Stomach (tissue), 8 donors: ENCODE measurements at regions not wholly inside any gene's neighbourhood (a gene's known extent, or its start where the extent isn't known, plus 50 kb on each side); places are given as distances from the start of the nearest gene placed in this dataset.

ENCODE experiments used
- DNase-seq, 2 donors: peaks; one replicate each; pipeline versions ENCODE4 v3.0.0 to v3.0.0-alpha.2; 2013 to 2019
- H3K27ac ChIP-seq, 5 donors: fragments of 200-600 bp in 4 of 5; sonication (generic) in 4 of 5; one replicate each; pipeline ENCODE4 v1.5.1; 2013 to 2019; ENCODE audit warnings: mild to moderate bottlenecking in 1 of 5, moderate library complexity in 1 of 5
- H3K27me3 ChIP-seq, 3 donors: fragments of 200-600 bp; sonication (generic); one replicate each; pipeline ENCODE4 v1.5.1; 2017 to 2019; ENCODE audit warnings: mixed run types in 1 of 3
- H3K36me3 ChIP-seq, 4 donors: fragments of 200-600 bp; sonication (generic); 1 replicate in 3 of 4; 2 replicates in 1 of 4; pipeline ENCODE4 v1.5.1; 2016 to 2019
- H3K4me1 ChIP-seq, 4 donors: fragments of 200-600 bp; sonication (generic); one replicate each; pipeline ENCODE4 v1.5.1; 2016 to 2019
- H3K4me3 ChIP-seq, 4 donors: fragments of 200-600 bp; sonication (generic) in 3 of 4; one replicate each; pipeline ENCODE4 v1.5.1; 2016 to 2019; ENCODE audit warnings: mild to moderate bottlenecking in 1 of 4
- H3K9me3 ChIP-seq, 4 donors: fragments of 200-600 bp; sonication (generic); one replicate each; pipeline ENCODE4 v1.5.1; 2016 to 2019
- CTCF ChIP-seq, 7 experiments: fragments of 450-650 bp in 4 of 7; fragments of 200-600 bp in 3 of 7; sonication (generic) in 3 of 7; IDR thresholded peaks; one replicate each; pipeline ENCODE4 v1.5.1; 2016 to 2019; ENCODE audit warnings: antibody characterized with exemption in 7 of 7, control low read depth in 2 of 7, mild to moderate bottlenecking in 1 of 7
- EP300 ChIP-seq: sonication (generic); formaldehyde crosslinking; IDR thresholded peaks from one replicate; pipeline ENCODE4 v1.6.1; 2017; ENCODE audit warnings: antibody characterized with exemption
- POLR2A ChIP-seq, 4 donors: fragments of 450-650 bp; IDR thresholded peaks; one replicate each; pipeline ENCODE4 v1.6.1; 2016; ENCODE audit warnings: antibody characterized with exemption in 4 of 4, control low read depth in 2 of 4, mild to moderate bottlenecking in 1 of 4, moderate library complexity in 1 of 4
- POLR2AphosphoS5 ChIP-seq, 3 donors: sonication (generic); formaldehyde crosslinking; IDR thresholded peaks; one replicate each; pipeline ENCODE4 v1.6.1; 2016; ENCODE audit warnings: antibody characterized with exemption in 3 of 3
- WGBS, 5 donors: extraction: QIAGEN DNeasy Blood & Tissue Kit in 3 of 5; methylation state at CpG; one replicate each; pipeline versions ENCODE4 v1.1.5 to v1.1.7; 2013 to 2018; 5-methylcytosine and 5-hydroxymethylcytosine counted together
- intact Hi-C: fragments of 100-400 bp; cut with DNase I; formaldehyde crosslinking; loops from one replicate; pipeline ENCODE4 v1.15.1; 2023; ENCODE audit warnings: low total_unique reads
- donor health status: healthy with polysubstance abuse.
- donor health status: Bipolar disorder and iron deficiency.
- donor health status: healthy.

DNA sequence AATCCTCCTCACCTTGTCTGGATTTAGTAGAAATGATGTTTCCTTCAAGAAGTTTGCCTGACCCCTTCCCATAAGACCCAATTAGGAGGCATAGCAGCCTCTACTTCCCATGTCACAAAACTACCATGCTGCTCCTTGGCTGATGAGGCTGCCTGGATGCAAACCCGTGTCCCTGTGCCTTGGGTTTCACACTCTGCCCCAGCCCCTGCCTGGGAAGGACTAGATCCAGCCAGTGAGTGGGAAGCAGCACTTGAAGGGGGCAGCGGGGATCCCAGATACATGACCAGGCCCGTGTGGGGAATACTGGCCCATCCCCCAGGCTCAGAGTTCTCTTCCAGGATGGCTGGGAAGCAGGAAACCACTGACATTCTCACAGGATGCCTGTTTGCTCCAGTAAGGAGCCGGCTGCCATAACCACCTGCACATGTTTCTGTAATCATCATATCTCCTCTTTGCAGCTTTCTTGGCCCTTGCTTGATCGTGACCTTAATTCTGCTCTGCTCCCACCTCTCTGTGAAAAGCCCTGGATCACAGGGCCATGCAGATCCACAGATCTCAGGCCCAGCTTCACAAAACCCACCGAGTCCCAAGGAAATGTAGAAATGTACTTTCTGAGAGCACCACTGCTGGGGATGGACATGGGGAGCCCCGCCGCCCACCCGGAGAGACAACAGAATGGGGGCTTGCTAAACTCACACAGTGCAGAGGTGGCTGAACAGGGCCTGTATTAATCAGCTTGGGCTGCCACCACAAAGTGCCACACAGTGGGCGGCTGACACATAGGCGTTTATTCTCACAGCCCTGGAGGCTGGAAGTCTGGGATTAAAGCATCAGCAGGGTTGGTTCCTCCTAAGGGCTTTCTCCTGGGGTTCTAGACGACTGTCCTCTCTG is 287.8 kb upstream of the IGFBP3 start:
- intact Hi-C loops, result no loop called here
- H3K9me3 ChIP-seq, result no peaks in the 10 kb centered on the region
- DNase-seq, result peak in 1 of 2 donors; percentile 30
- no peaks in the 10 kb centered on the region for H3K36me3 ChIP-seq
- H3K4me1 ChIP-seq, result peaks cover 13 to 46% (median 28%) of the 10 kb centered on the region in 4 donors
- peak overlapping the region in 3 of 5 donors; percentile 7 to 81 (median 66) for H3K27ac ChIP-seq
- TF ChIP-seq CTCF (IDR thresholded peaks at IDR 0.05), result no peak
- no peak for TF ChIP-seq EP300
- TF ChIP-seq POLR2A (IDR thresholded peaks at IDR 0.05), result no peak
- no peak for TF ChIP-seq POLR2AphosphoS5 (IDR thresholded peaks at IDR 0.05)
- no peak overlapping the region for H3K4me3 ChIP-seq
- H3K27me3 ChIP-seq, result no peaks in the 10 kb centered on the region
- WGBS, 5 donors, result 67 to 77% (median 75%) methylated on average over 10 to 12 of the region's 12 CpGs

GRCh38 chr7:46207931-46208634 is 287.0 kb upstream of the IGFBP3 start:
- 26 to 46% (median 31%) methylated on average over 5 of the region's 5 CpGs for WGBS, 5 donors
- H3K36me3 ChIP-seq, result no peaks in the 10 kb centered on the region
- H3K9me3 ChIP-seq, result no peaks in the 10 kb centered on the region
- TF ChIP-seq CTCF (IDR thresholded peaks at IDR 0.05), result no peak
- TF ChIP-seq POLR2AphosphoS5 (IDR thresholded peaks at IDR 0.05), result peak in 1 of 3 donors; percentile 35
- no peak overlapping the region for H3K4me3 ChIP-seq
- peak overlapping the region in 3 of 5 donors; percentile 7 to 81 (median 66) for H3K27ac ChIP-seq
- H3K27me3 ChIP-seq, result no peaks in the 10 kb centered on the region
- intact Hi-C loops, result no loop called here
- peak; percentile 27 to 46 for DNase-seq
- peaks cover 13 to 46% (median 28%) of the 10 kb centered on the region in 4 donors for H3K4me1 ChIP-seq

GRCh38 chr7:46206476-46207060 is 285.5 kb upstream of the IGFBP3 start:
- WGBS, 5 donors, result 25 to 40% (median 37%) methylated on average over 4 of the region's 4 CpGs
- peak overlapping the region in 4 of 5 donors; percentile 37 to 85 (median 74) for H3K27ac ChIP-seq

More at GRCh38 chr7:46206476-46207060, 285.5 kb upstream of the IGFBP3 start:
- Histone ChIP-seq H3K9me3 (no peaks in the 10 kb centered on the region), H3K4me1 (peaks cover 13 to 46% (median 28%) of the 10 kb centered on the region in 4 donors), H3K36me3 (no peaks in the 10 kb centered on the region), H3K27me3 (no peaks in the 10 kb centered on the region), H3K4me3 (no peak overlapping the region)
- peak; percentile 59 to 71 for DNase-seq
- intact Hi-C loops, result no loop called here
- peak in 1 of 3 donors; percentile 32 for TF ChIP-seq POLR2AphosphoS5 (IDR thresholded peaks at IDR 0.05)
- no peak for TF ChIP-seq EP300
- no peak for TF ChIP-seq CTCF (IDR thresholded peaks at IDR 0.05)
